Pancreas (tissue), 10 donors: ENCODE measurements at regions not wholly inside any gene's neighbourhood (a gene's known extent, or its start where the extent isn't known, plus 50 kb on each side); places are given as distances from the start of the nearest gene placed in this dataset.

Experiments
- ATAC-seq, 4 donors: fragments of 200-7000 bp; cut with Tn5 transposase; one replicate each; pipeline versions ENCODE4 v1.8.0 to v1.9.1; 2020; ENCODE audit warnings: mild to moderate bottlenecking in 4 of 4, moderate library complexity in 4 of 4
- DNase-seq, 6 donors: peaks; one replicate each; pipeline ENCODE4 v3.0.0-alpha.2; 2020
- FAIRE-seq: peaks from 2 replicates; lab custom pipeline; 2012; peaks lifted over from hg19 to GRCh38; lab: Jason Lieb, UNC
- H3K27ac ChIP-seq, 4 donors: fragments of 200-600 bp; sonication (generic); 1 replicate in 3 of 4; 2 replicates in 1 of 4; pipeline versions ENCODE4 v1.5.0 to v1.8.0; 2020
- H3K27me3 ChIP-seq, 4 donors: fragments of 200-600 bp; one replicate each; pipeline ENCODE4 v1.8.0; 2021
- H3K36me3 ChIP-seq, 3 donors: fragments of 200-600 bp; sonication (generic) in 1 of 3; one replicate each; pipeline versions ENCODE4 v1.5.0 to v1.8.0; 2020 to 2021
- H3K4me1 ChIP-seq, 3 donors: fragments of 200-600 bp; one replicate each; pipeline ENCODE4 v1.8.0; 2021
- H3K4me3 ChIP-seq, 4 donors: fragments of 200-600 bp; sonication (generic) in 2 of 4; one replicate each; pipeline versions ENCODE4 v1.5.0 to v1.8.0; 2020 to 2021
- H3K9me3 ChIP-seq, 4 donors: fragments of 200-600 bp; one replicate each; pipeline ENCODE4 v1.8.0; 2021
- CTCF ChIP-seq, 4 donors: fragments of 200-600 bp; sonication (generic) in 3 of 4; IDR thresholded peaks; one replicate each; pipeline versions ENCODE4 v1.5.0 to v1.8.0; 2021; ENCODE audit warnings: antibody characterized with exemption in 4 of 4
- WGBS, 2 donors: extraction: QIAGEN DNeasy Blood & Tissue Kit; methylation state at CpG; one replicate each; pipeline ENCODE4 v1.1.7; 2013; 5-methylcytosine and 5-hydroxymethylcytosine counted together
- intact Hi-C, 3 donors: fragments of 100-400 bp; cut with DNase I; formaldehyde crosslinking; loops; one replicate each; pipeline versions ENCODE4 v1.11.1 to v1.14.2; 2022
- donor health status: healthy with polysubstance abuse.
- donor health status: DM: no; HTN: no; CAD: no; lungs with moderate emphysema.
- donor health status: DM: no; HTN: no; CAD: no.
- donor health status: control.
- donor health status: control.
- donor health status: Bipolar disorder and iron deficiency.
- donor health status: DM: yes; HTN: yes; CAD: no.
- donor health status: DM: no; HTN: no; CAD: no.
- donor health status: DM: no; HTN: no; CAD: no.
- donor health status: DM: yes; HTN: yes; CAD: no.

DNA sequence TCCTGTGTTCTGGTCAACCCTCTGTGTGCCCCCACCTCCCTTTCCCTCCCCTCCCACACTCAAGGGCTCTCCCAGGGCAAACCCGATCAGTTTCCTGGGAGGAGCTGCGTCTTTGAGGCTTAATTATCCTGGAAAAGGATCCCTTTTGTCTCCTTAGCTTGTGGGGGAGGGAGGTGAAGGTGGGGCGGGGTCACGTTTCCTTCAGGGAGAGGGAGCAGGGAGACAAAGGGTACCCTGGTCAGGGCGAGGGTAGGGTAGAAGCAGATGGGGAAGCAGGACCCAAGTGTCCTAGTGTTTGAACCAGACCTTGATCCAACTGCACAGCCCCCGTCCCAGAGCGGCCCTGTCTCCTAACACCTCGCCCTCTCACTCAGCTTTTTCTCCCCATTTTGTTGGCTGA is 90.1 kb downstream of the HIF1AN start:
- Histone ChIP-seq H3K9me3 (no peaks in the 10 kb centered on the region), H3K27me3 (peaks cover 0 to 6% (median 0%) of the 10 kb centered on the region in 4 donors), H3K27ac (no peak overlapping the region), H3K4me3 (no peak overlapping the region), H3K4me1 (no peaks in the 10 kb centered on the region), H3K36me3 (no peaks in the 10 kb centered on the region)
- ATAC-seq, result no peak
- DNase-seq, result no peak
- intact Hi-C loops, result no loop called here
- 23 to 25% methylated on average over 8 of the region's 8 CpGs for WGBS, 2 donors
- no peak for FAIRE-seq
- no peak for TF ChIP-seq CTCF (IDR thresholded peaks at IDR 0.05)

DNA sequence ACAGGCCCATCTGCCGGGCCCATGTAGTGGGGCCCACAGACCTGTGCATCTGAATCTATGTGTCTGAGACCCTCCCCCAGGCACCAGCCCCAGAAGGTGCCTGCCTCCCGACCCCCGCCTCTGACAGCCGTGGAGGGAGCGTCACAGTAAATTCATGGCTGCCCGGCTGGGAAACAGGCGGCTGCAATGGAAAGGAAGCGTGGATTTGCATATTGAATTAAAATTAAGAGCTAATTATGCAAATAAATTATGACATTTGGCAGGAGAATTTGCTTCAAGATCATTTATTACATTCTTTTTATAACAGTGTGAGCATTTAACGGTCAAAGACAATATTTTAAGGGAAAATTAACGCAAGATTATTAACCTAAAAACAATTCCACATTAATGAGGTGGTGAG is 92.3 kb downstream of the HIF1AN start:
- TF ChIP-seq CTCF (IDR thresholded peaks at IDR 0.05), result no peak
- no peaks in the 10 kb centered on the region for H3K9me3 ChIP-seq
- H3K27ac ChIP-seq, result no peak overlapping the region
- no peak overlapping the region for H3K4me3 ChIP-seq
- FAIRE-seq (no peak), ATAC-seq (no peak), DNase-seq (no peak)
- intact Hi-C loops, result no loop called here
- no peaks in the 10 kb centered on the region for H3K4me1 ChIP-seq
- no peaks in the 10 kb centered on the region for H3K27me3 ChIP-seq
- 81 to 82% methylated on average over 10 of the region's 10 CpGs for WGBS, 2 donors
- no peaks in the 10 kb centered on the region for H3K36me3 ChIP-seq

DNA sequence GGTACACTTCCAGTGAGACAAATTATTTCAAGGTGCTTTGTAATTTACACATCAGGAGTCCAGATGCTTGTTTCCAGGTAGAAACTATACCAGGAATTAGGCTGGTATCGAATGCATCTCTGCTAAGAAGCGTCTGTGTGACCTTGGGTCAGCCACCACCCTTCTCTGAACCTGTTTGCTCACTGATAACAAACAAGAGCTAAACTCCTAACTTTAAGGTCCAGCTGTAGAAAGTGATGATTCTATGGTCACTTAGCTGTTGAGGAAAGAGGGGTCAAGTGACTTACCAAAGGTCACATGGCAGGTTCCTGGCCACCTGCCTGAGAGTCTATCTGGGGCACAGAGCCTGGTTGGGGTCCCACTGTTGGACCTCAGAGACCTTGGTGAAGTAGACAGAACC is 95.4 kb downstream of the HIF1AN start:
- H3K4me3 ChIP-seq, result no peak overlapping the region
- H3K27me3 ChIP-seq, result no peaks in the 10 kb centered on the region
- DNase-seq, result no peak
- FAIRE-seq, result no peak
- no peaks in the 10 kb centered on the region for H3K36me3 ChIP-seq
- H3K27ac ChIP-seq, result no peak overlapping the region
- H3K4me1 ChIP-seq, result no peaks in the 10 kb centered on the region
- H3K9me3 ChIP-seq, result no peaks in the 10 kb centered on the region
- no peak for ATAC-seq
- intact Hi-C loops, result no loop called here
- TF ChIP-seq CTCF (IDR thresholded peaks at IDR 0.05), result no peak
- 20 to 38% methylated on average over 2 of the region's 2 CpGs for WGBS, 2 donors

DNA sequence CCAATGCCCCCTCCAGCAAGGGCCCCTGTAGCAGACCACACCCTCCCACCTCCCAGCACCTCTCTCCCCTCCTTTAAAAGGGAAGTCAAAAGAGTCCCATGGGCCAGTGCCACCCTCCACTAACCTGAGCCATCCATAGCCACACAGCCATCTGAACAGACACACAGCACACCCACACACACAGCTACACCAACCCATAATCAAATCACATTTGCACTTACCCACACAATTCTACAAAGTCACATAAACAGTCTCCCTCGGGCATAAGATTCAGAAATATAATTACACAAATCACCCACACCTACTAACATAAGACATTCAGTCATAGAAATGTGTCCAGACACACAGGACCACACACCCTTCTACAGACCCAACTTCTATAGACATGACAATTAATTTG is 96.3 kb downstream of the HIF1AN start:
- no peak for ATAC-seq

DNA sequence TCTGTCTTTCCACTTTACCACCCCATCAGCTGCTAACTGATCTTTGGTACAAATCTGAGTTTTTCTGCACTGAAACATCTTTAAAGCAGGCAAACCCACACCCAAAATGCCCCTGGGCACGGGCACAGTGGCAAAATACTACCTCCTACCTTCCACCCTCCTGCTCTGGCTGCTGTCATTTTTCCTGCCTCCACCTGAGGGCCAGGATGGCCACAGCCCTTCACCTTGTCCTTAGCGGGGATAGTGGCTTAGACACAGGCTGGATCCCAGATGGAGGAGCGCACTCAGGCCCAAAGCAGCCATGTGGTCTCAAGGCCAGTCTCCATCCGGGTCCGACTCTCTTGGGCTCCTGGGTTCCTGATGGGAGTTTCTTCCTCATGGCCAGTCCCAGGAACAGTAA is 98.3 kb downstream of the HIF1AN start:
- H3K27me3 ChIP-seq, result peaks cover 0 to 5% (median 0%) of the 10 kb centered on the region in 4 donors
- no peak for ATAC-seq

More for the DNA sequence above, 96.3 kb downstream of the HIF1AN start:
- TF ChIP-seq CTCF (IDR thresholded peaks at IDR 0.05), result no peak
- Histone ChIP-seq H3K36me3 (no peaks in the 10 kb centered on the region), H3K4me1 (no peaks in the 10 kb centered on the region), H3K4me3 (no peak overlapping the region), H3K27me3 (no peaks in the 10 kb centered on the region), H3K27ac (no peak overlapping the region), H3K9me3 (no peaks in the 10 kb centered on the region)
- DNase-seq (no peak), FAIRE-seq (no peak)
- intact Hi-C loops, result no loop called here
- 45 to 57% methylated on average over 1 of the region's 1 CpG for WGBS, 2 donors

More for the DNA sequence above, 98.3 kb downstream of the HIF1AN start:
- H3K36me3 ChIP-seq, result no peaks in the 10 kb centered on the region
- FAIRE-seq (no peak), DNase-seq (no peak)
- H3K4me3 ChIP-seq, result no peak overlapping the region
- no peak for TF ChIP-seq CTCF (IDR thresholded peaks at IDR 0.05)
- no peak overlapping the region for H3K27ac ChIP-seq
- H3K4me1 ChIP-seq, result no peaks in the 10 kb centered on the region
- 63 to 64% methylated on average over 5 of the region's 5 CpGs for WGBS, 2 donors
- intact Hi-C loops, result no loop called here
- H3K9me3 ChIP-seq, result no peaks in the 10 kb centered on the region
